Neural cell (in vitro differentiated cells): ENCODE measurements at regions not wholly inside any gene's neighbourhood (a gene's known extent, or its start where the extent isn't known, plus 50 kb on each side); places are given as distances from the start of the nearest gene placed in this dataset.

ENCODE experiments used
- CTCF ChIP-seq: fragments of 450-650 bp; IDR thresholded peaks from 2 replicates; pipeline ENCODE4 v1.5.1; 2014; ENCODE audit warnings: antibody characterized with exemption, mild to moderate bottlenecking, moderate library complexity; ENCODE audit not compliant: poor library complexity, severe bottlenecking
- EP300 ChIP-seq: fragments of 450-650 bp; conservative IDR thresholded peaks from 2 replicates; pipeline ENCODE4 v1.6.1; 2014; ENCODE audit warnings: antibody characterized with exemption, mild to moderate bottlenecking, moderate library complexity; ENCODE audit not compliant: poor library complexity, severe bottlenecking
- EZH2 ChIP-seq: fragments of 200-600, 300-800 bp; shearing (Covaris generic), sonication (generic); IDR thresholded peaks from 2 replicates; pipeline ENCODE4 v1.6.1; 2014; ENCODE audit warnings: antibody characterized with exemption, low read length, borderline replicate concordance, mild to moderate bottlenecking; ENCODE audit not compliant: insufficient read depth, poor library complexity, severe bottlenecking
- MXI1 ChIP-seq: fragments of 450-650 bp; conservative IDR thresholded peaks from 2 replicates; pipeline ENCODE4 v1.6.1; 2014; ENCODE audit warnings: antibody characterized with exemption, mild to moderate bottlenecking; ENCODE audit not compliant: poor library complexity, severe bottlenecking
- POLR2AphosphoS5 ChIP-seq: IDR thresholded peaks from 2 replicates; pipeline ENCODE4 v1.6.1; 2012
- RAD21 ChIP-seq: fragments of 450-650 bp; conservative IDR thresholded peaks from 2 replicates; pipeline ENCODE4 v1.6.1; 2014; ENCODE audit warnings: antibody characterized with exemption, mild to moderate bottlenecking, moderate library complexity
- REST ChIP-seq: IDR thresholded peaks from 2 replicates; pipeline ENCODE4 v1.6.1; 2012; ENCODE audit warnings: borderline replicate concordance
- TAF1 ChIP-seq: IDR thresholded peaks from 2 replicates; pipeline ENCODE4 v1.6.1; 2012; ENCODE audit warnings: low read depth

GRCh38 chr14:38721822-38722431 lies 381.1 kb downstream of the SEC23A start:
- TF ChIP-seq CTCF: peak; percentile 51
- no peak for TF ChIP-seq EZH2
- TF ChIP-seq EP300: no peak
- no peak for TF ChIP-seq REST
- TF ChIP-seq POLR2AphosphoS5: no peak
- no peak for TF ChIP-seq MXI1
- TF ChIP-seq RAD21: peak; percentile 38
- TF ChIP-seq TAF1: no peak
